KMS-11 (cell line): ENCODE measurements at regions not wholly inside any gene's neighbourhood (a gene's known extent, or its start where the extent isn't known, plus 50 kb on each side); places are given as distances from the start of the nearest gene placed in this dataset.

Experiments
- H2AFZ ChIP-seq: fragments of 200-600 bp; sonication (generic); 2 replicates; pipeline ENCODE4 v1.6.1; 2016; ENCODE audit warnings: antibody characterized with exemption, mixed run types, low read depth
- H3K27ac ChIP-seq: fragments of 200-600 bp; sonication (generic); 2 replicates; pipeline ENCODE4 v1.6.1; 2016; ENCODE audit warnings: mild to moderate bottlenecking, mixed run types
- H3K27me3 ChIP-seq: fragments of 200-600 bp; sonication (generic); 2 replicates; pipeline ENCODE4 v1.6.1; 2017; ENCODE audit warnings: mild to moderate bottlenecking, low read depth, mixed run types, moderate library complexity; ENCODE audit not compliant: insufficient read depth
- H3K36me3 ChIP-seq: fragments of 200-600 bp; sonication (generic); 2 replicates; pipeline ENCODE4 v1.6.1; 2017; ENCODE audit warnings: mild to moderate bottlenecking, mixed run types; ENCODE audit not compliant: insufficient read depth
- H3K4me1 ChIP-seq: fragments of 200-600 bp; sonication (generic); 2 replicates; pipeline ENCODE4 v1.6.1; 2016; ENCODE audit warnings: mild to moderate bottlenecking, low read depth, mixed run types; ENCODE audit not compliant: poor library complexity, severe bottlenecking
- H3K4me2 ChIP-seq: fragments of 200-600 bp; sonication (generic); 2 replicates; pipeline ENCODE4 v1.7.0; 2016; ENCODE audit warnings: mild to moderate bottlenecking, mixed run types
- H3K4me3 ChIP-seq: fragments of 200-600 bp; sonication (generic); IDR thresholded peaks from 2 replicates; pipeline ENCODE4 v1.6.1; 2017; ENCODE audit warnings: low read depth, low read length, mixed read lengths; ENCODE audit not compliant: insufficient read depth
- H3K79me2 ChIP-seq: fragments of 200-600 bp; sonication (generic); 2 replicates; pipeline ENCODE4 v1.6.1; 2016; ENCODE audit warnings: low read depth, mixed run types; ENCODE audit not compliant: insufficient read depth
- H3K9ac ChIP-seq: fragments of 200-600 bp; sonication (generic); 2 replicates; pipeline ENCODE4 v1.6.1; 2016; ENCODE audit warnings: mild to moderate bottlenecking, mixed run types
- H4K20me1 ChIP-seq: fragments of 200-600 bp; sonication (generic); 2 replicates; pipeline ENCODE4 v1.6.1; 2016; ENCODE audit warnings: mild to moderate bottlenecking, mixed run types; ENCODE audit not compliant: insufficient read depth
- CTCF ChIP-seq: fragments of 200-600 bp; sonication (generic); conservative IDR thresholded peaks from 2 replicates; pipeline ENCODE4 v1.6.1; 2017; ENCODE audit warnings: low read depth, mild to moderate bottlenecking, antibody characterized with exemption, low read length, moderate library complexity, mixed read lengths

- no peak overlapping the region for H3K4me2 ChIP-seq
- H3K79me2 ChIP-seq: no peaks in the 10 kb centered on the region
- H3K4me1 ChIP-seq: no peaks in the 10 kb centered on the region
- H4K20me1 ChIP-seq: no peaks in the 10 kb centered on the region
- H3K27ac ChIP-seq: no peak overlapping the region
- H3K4me3 ChIP-seq: no peak overlapping the region
- no peak overlapping the region for H3K9ac ChIP-seq
- H2AFZ ChIP-seq: no peak overlapping the region
- no peaks in the 10 kb centered on the region for H3K36me3 ChIP-seq
- H3K27me3 ChIP-seq: no peaks in the 10 kb centered on the region
- TF ChIP-seq CTCF: no peak
Measured at GRCh38 chr4:35739308-35739707, 505.0 kb downstream of the ARAP2 start.

GRCh38 chr4:35754047-35754446, 490.3 kb downstream of the ARAP2 start:
- H3K4me3 ChIP-seq: no peak overlapping the region
- H3K4me2 ChIP-seq: no peak overlapping the region
- no peaks in the 10 kb centered on the region for H3K27me3 ChIP-seq
- H3K36me3 ChIP-seq: no peaks in the 10 kb centered on the region
- no peak overlapping the region for H3K9ac ChIP-seq
- H3K79me2 ChIP-seq: no peaks in the 10 kb centered on the region
- no peak overlapping the region for H3K27ac ChIP-seq
- no peaks in the 10 kb centered on the region for H4K20me1 ChIP-seq
- TF ChIP-seq CTCF: no peak
- H3K4me1 ChIP-seq: no peaks in the 10 kb centered on the region
- H2AFZ ChIP-seq: no peak overlapping the region

GRCh38 chr4:35757836-35758235, 486.5 kb downstream of the ARAP2 start:
- no peaks in the 10 kb centered on the region for H3K79me2 ChIP-seq
- H3K27ac ChIP-seq: no peak overlapping the region
- H3K27me3 ChIP-seq: no peaks in the 10 kb centered on the region
- no peaks in the 10 kb centered on the region for H3K4me1 ChIP-seq
- no peak overlapping the region for H3K9ac ChIP-seq
- TF ChIP-seq CTCF: no peak
- H2AFZ ChIP-seq: no peak overlapping the region
- H3K4me3 ChIP-seq: no peak overlapping the region
- no peak overlapping the region for H3K4me2 ChIP-seq
- H3K36me3 ChIP-seq: no peaks in the 10 kb centered on the region
- H4K20me1 ChIP-seq: no peaks in the 10 kb centered on the region

- no peak overlapping the region for H3K4me3 ChIP-seq
- H3K36me3 ChIP-seq: no peaks in the 10 kb centered on the region
- H3K27ac ChIP-seq: no peak overlapping the region
- no peak overlapping the region for H3K9ac ChIP-seq
- no peaks in the 10 kb centered on the region for H3K27me3 ChIP-seq
- no peaks in the 10 kb centered on the region for H3K4me1 ChIP-seq
- H3K79me2 ChIP-seq: no peaks in the 10 kb centered on the region
- H4K20me1 ChIP-seq: no peaks in the 10 kb centered on the region
- no peak for TF ChIP-seq CTCF
- no peak overlapping the region for H2AFZ ChIP-seq
- no peak overlapping the region for H3K4me2 ChIP-seq
Measured at GRCh38 chr4:35760807-35761206, 483.5 kb downstream of the ARAP2 start.

- no peaks in the 10 kb centered on the region for H3K79me2 ChIP-seq
- H4K20me1 ChIP-seq: no peaks in the 10 kb centered on the region
- H3K4me3 ChIP-seq: no peak overlapping the region
- H2AFZ ChIP-seq: no peak overlapping the region
- H3K27me3 ChIP-seq: no peaks in the 10 kb centered on the region
- no peaks in the 10 kb centered on the region for H3K36me3 ChIP-seq
- H3K4me1 ChIP-seq: no peaks in the 10 kb centered on the region
- no peak for TF ChIP-seq CTCF
- H3K27ac ChIP-seq: no peak overlapping the region
- H3K4me2 ChIP-seq: no peak overlapping the region
- H3K9ac ChIP-seq: no peak overlapping the region
Measured at GRCh38 chr4:35771571-35771970, 472.7 kb downstream of the ARAP2 start.
